ENCODE measurements at regions not wholly inside any gene's neighbourhood (a gene's known extent, or its start where the extent isn't known, plus 50 kb on each side); places are given as distances from the start of the nearest gene placed in this dataset.

GRCh38 chr16:85199069-85199725 is 86.9 kb upstream of the CIBAR2 start:
- TF ChIP-seq CTCF (IDR thresholded peaks at IDR 0.05) (no peak), POLR2A (IDR thresholded peaks at IDR 0.05) (no peak)
- WGBS, 2 donors, result 78 to 89% methylated on average over 21 of the region's 21 CpGs
- Histone ChIP-seq H3K9me3 (no peaks in the 10 kb centered on the region), H3K36me3 (ENCODE audit: low read depth, missing control alignments) (no peaks in the 10 kb centered on the region), H3K27ac (no peak overlapping the region), H3K27me3 (no peaks in the 10 kb centered on the region), H3K4me1 (peaks cover 77% of the 10 kb centered on the region), H3K4me3 (no peak overlapping the region)
- intact Hi-C loops (cut with DNase I; ENCODE audit: low total_unique reads), result no loop called here
- DNase-seq, result no peak

- peaks cover 77% of the 10 kb centered on the region for H3K4me1 ChIP-seq
- DNase-seq, result no peak
- no peak for TF ChIP-seq CTCF (IDR thresholded peaks at IDR 0.05)
- TF ChIP-seq POLR2A (IDR thresholded peaks at IDR 0.05), result no peak
- no peak overlapping the region for H3K4me3 ChIP-seq
- H3K27me3 ChIP-seq, result no peaks in the 10 kb centered on the region
- 69 to 77% methylated on average over 9 of the region's 9 CpGs for WGBS, 2 donors
- no peak overlapping the region for H3K27ac ChIP-seq
- H3K36me3 ChIP-seq (ENCODE audit: low read depth, missing control alignments), result no peaks in the 10 kb centered on the region
- no peaks in the 10 kb centered on the region for H3K9me3 ChIP-seq
- intact Hi-C loops (cut with DNase I; ENCODE audit: low total_unique reads), result loop anchor here (10.0 kb wide), 1 partner anchor 75 kb away; no protein-coding TSS in a partner anchor
Measured at GRCh38 chr16:85199880-85200279, 87.6 kb upstream of the CIBAR2 start.

- TF ChIP-seq CTCF (IDR thresholded peaks at IDR 0.05) (no peak), POLR2A (IDR thresholded peaks at IDR 0.05) (no peak)
- no peaks in the 10 kb centered on the region for H3K27me3 ChIP-seq
- 58 to 62% methylated on average over 17 of the region's 17 CpGs for WGBS, 2 donors
- intact Hi-C loops (cut with DNase I; ENCODE audit: low total_unique reads), result loop anchor here (10.0 kb wide), 1 partner anchor 76 kb away; no protein-coding TSS in a partner anchor
- no peak overlapping the region for H3K4me3 ChIP-seq
- no peaks in the 10 kb centered on the region for H3K36me3 ChIP-seq (ENCODE audit: low read depth, missing control alignments)
- peak overlapping the region in 1 of 2 donors; percentile 26 for H3K27ac ChIP-seq
- H3K4me1 ChIP-seq, result peaks cover 80% of the 10 kb centered on the region
- DNase-seq, result no peak
- H3K9me3 ChIP-seq, result no peaks in the 10 kb centered on the region
Measured at GRCh38 chr16:85200471-85201278, 88.4 kb upstream of the CIBAR2 start.

- WGBS, 2 donors, result 55 to 81% methylated on average over 8 of the region's 8 CpGs
- no peaks in the 10 kb centered on the region for H3K9me3 ChIP-seq
- H3K27me3 ChIP-seq, result no peaks in the 10 kb centered on the region
- H3K36me3 ChIP-seq (ENCODE audit: low read depth, missing control alignments), result no peaks in the 10 kb centered on the region
- TF ChIP-seq POLR2A (IDR thresholded peaks at IDR 0.05) (no peak), CTCF (IDR thresholded peaks at IDR 0.05) (no peak)
- H3K27ac ChIP-seq, result peak overlapping the region in 1 of 2 donors; percentile 67
- intact Hi-C loops (cut with DNase I; ENCODE audit: low total_unique reads), result loop anchor here (10.0 kb wide), 1 partner anchor 77 kb away; no protein-coding TSS in a partner anchor
- no peak overlapping the region for H3K4me3 ChIP-seq
- DNase-seq, result no peak
- peaks cover 80% of the 10 kb centered on the region for H3K4me1 ChIP-seq
Measured at GRCh38 chr16:85201574-85201973, 89.3 kb upstream of the CIBAR2 start.
